ENCODE measurements at regions not wholly inside any gene's neighbourhood (a gene's known extent, or its start where the extent isn't known, plus 50 kb on each side); places are given as distances from the start of the nearest gene placed in this dataset.

DNA sequence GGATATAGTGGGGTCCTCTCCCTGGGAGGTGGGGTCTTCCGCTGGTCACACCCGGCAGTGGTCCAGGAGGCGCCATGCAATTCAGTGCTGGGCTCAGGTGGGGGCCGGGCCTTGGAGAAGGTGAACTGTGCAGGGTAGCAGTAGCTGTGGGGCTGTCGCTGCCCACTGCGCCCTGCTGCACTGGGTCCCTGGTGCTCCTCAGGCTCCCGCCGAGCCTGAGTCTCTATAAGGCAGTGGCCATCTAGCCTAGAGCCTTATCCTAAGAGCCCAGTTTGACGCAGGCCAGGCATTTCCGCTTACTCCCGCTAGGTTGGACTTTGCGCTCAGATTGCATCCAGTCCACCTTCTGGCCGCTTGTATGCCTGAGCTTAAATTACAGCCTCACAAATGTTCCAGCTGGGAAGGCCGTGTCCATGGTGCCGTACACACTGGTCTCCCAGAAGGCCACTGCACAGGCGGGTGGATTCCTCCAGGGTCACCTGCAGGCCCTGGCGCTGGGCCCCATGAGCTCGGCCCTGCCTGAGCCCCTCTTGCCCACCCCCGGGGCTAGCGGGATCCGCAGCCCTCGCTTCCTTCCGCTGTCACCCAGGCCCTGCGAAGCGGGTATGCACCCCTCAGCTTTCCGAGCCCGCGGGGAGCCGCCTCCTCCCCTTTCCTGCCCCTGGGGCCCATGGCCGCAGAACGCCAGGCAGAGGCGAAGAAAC is 1762.2 kb downstream of the TP53TG3F start:
- Mint-ChIP-seq H3K27ac (ENCODE audit: unreplicated experiment) (no peak overlapping the region), H3K4me3 (ENCODE audit: unreplicated experiment) (no peak overlapping the region), H3K36me3 (ENCODE audit: low read depth, unreplicated experiment) (no peaks in the 10 kb centered on the region), H3K4me1 (ENCODE audit: low read depth, unreplicated experiment) (no peaks in the 10 kb centered on the region), H3K27me3 (ENCODE audit: low read depth, unreplicated experiment) (no peaks in the 10 kb centered on the region), H3K9me3 (ENCODE audit: unreplicated experiment) (peaks cover 3% of the 10 kb centered on the region)
- Histone ChIP-seq H3K27me3 (ENCODE audit: insufficient read depth, low read length) (no peaks in the 10 kb centered on the region), H3K9ac (ENCODE audit: low read length) (no peak overlapping the region), H3K79me2 (ENCODE audit: insufficient read depth, low read length) (no peaks in the 10 kb centered on the region), H3K4me2 (ENCODE audit: low read length) (no peak overlapping the region), H3K9me3 (ENCODE audit: insufficient read depth, low read depth, low read length) (peaks cover 2% of the 10 kb centered on the region), H3K36me3 (ENCODE audit: insufficient read depth, low read length) (no peaks in the 10 kb centered on the region), H2AFZ (ENCODE audit: low read depth, low read length) (no peak overlapping the region), H4K20me1 (ENCODE audit: insufficient read depth, low read length) (no peaks in the 10 kb centered on the region), H3K4me3 (ENCODE audit: insufficient read depth, low read depth, low read length) (no peak overlapping the region), H3K27ac (ENCODE audit: low read depth, low read length) (no peak overlapping the region), H3K4me1 (ENCODE audit: insufficient read depth, low read length) (no peaks in the 10 kb centered on the region)
- DNase-seq (ENCODE audit: low read depth) = no peak
- FAIRE-seq = no peak
- TF ChIP-seq EZH2 (IDR thresholded peaks at IDR 0.05; ENCODE audit: insufficient read depth, low read length) = no peak
- TF ChIP-seq, protein P1, sequence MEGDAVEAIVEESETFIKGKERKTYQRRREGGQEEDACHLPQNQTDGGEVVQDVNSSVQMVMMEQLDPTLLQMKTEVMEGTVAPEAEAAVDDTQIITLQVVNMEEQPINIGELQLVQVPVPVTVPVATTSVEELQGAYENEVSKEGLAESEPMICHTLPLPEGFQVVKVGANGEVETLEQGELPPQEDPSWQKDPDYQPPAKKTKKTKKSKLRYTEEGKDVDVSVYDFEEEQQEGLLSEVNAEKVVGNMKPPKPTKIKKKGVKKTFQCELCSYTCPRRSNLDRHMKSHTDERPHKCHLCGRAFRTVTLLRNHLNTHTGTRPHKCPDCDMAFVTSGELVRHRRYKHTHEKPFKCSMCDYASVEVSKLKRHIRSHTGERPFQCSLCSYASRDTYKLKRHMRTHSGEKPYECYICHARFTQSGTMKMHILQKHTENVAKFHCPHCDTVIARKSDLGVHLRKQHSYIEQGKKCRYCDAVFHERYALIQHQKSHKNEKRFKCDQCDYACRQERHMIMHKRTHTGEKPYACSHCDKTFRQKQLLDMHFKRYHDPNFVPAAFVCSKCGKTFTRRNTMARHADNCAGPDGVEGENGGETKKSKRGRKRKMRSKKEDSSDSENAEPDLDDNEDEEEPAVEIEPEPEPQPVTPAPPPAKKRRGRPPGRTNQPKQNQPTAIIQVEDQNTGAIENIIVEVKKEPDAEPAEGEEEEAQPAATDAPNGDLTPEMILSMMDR (IDR thresholded peaks at IDR 0.05; ENCODE audit: insufficient read depth, low read depth, low read length) = no peak

DNA sequence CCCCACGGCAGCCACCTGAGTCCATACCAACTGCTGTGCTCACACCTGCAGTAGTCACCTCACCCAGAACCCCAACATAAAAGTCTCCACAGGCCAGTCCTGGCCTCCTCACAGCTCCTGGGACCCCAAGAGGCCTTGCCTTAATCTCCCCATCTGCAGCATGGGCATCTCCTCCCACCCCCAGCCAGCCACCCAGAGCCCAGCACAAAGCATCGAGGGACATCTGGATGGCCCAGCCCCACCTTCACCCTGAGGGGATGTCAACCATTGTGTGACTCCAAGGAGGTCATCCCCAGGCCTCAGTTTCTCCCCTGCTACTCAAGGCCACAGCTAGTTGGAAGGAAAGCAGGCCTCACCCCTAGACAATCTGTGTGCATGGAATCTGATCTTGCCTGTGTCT is 1775.3 kb downstream of the TP53TG3F start:
- no peak overlapping the region for H3K4me3 Mint-ChIP-seq (ENCODE audit: unreplicated experiment)
- H3K9me3 Mint-ChIP-seq (ENCODE audit: unreplicated experiment) = peaks cover 5% of the 10 kb centered on the region
- no peak for DNase-seq (ENCODE audit: low read depth)

DNA sequence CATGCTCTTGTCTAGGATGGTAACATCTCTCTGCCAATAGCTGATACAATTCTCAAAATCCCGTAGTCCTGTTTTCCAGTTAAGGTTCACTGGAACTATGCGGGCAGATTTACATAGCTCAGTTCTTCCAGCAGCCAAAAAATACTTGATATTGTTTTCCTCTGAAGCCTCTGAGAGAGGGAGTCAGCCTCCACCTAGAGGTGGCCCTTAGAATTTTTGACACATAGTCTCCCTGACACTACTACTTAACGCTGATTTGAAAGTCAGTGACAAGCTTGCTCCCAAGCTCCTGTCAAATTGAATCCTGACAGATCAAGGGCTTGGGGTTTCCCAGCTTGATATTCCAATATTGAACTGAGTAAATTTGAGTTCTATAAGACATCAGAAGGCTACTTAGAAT is 1780.1 kb downstream of the TP53TG3F start:
- FAIRE-seq (no peak), DNase-seq (ENCODE audit: low read depth) (no peak)
- peaks cover 23% of the 10 kb centered on the region for H3K9me3 ChIP-seq (ENCODE audit: insufficient read depth, low read depth, low read length)
- Mint-ChIP-seq H3K9me3 (ENCODE audit: unreplicated experiment) (peaks cover 8% of the 10 kb centered on the region), H3K4me1 (ENCODE audit: low read depth, unreplicated experiment) (no peaks in the 10 kb centered on the region), H3K27me3 (ENCODE audit: low read depth, unreplicated experiment) (no peaks in the 10 kb centered on the region), H3K27ac (ENCODE audit: unreplicated experiment) (no peak overlapping the region), H3K4me3 (ENCODE audit: unreplicated experiment) (no peak overlapping the region), H3K36me3 (ENCODE audit: low read depth, unreplicated experiment) (no peaks in the 10 kb centered on the region)
- H2AFZ ChIP-seq (ENCODE audit: low read depth, low read length) = no peak overlapping the region
- no peak overlapping the region for H3K4me3 ChIP-seq (ENCODE audit: insufficient read depth, low read depth, low read length)
- no peaks in the 10 kb centered on the region for H3K27me3 ChIP-seq (ENCODE audit: insufficient read depth, low read length)
- TF ChIP-seq, protein P1 (IDR thresholded peaks at IDR 0.05; ENCODE audit: insufficient read depth, low read depth, low read length) = no peak
- no peak for TF ChIP-seq EZH2 (IDR thresholded peaks at IDR 0.05; ENCODE audit: insufficient read depth, low read length)
- H3K36me3 ChIP-seq (ENCODE audit: insufficient read depth, low read length) = no peaks in the 10 kb centered on the region
- no peak overlapping the region for H3K27ac ChIP-seq (ENCODE audit: low read depth, low read length)
- no peak overlapping the region for H3K9ac ChIP-seq (ENCODE audit: low read length)
- no peaks in the 10 kb centered on the region for H3K79me2 ChIP-seq (ENCODE audit: insufficient read depth, low read length)
- H3K4me1 ChIP-seq (ENCODE audit: insufficient read depth, low read length) = no peaks in the 10 kb centered on the region
- no peaks in the 10 kb centered on the region for H4K20me1 ChIP-seq (ENCODE audit: insufficient read depth, low read length)
- no peak overlapping the region for H3K4me2 ChIP-seq (ENCODE audit: low read length)

More for the DNA sequence above, 1775.3 kb downstream of the TP53TG3F start:
- peaks cover 36% of the 10 kb centered on the region for H3K9me3 ChIP-seq (ENCODE audit: insufficient read depth, low read depth, low read length)
- TF ChIP-seq, protein P1 (IDR thresholded peaks at IDR 0.05; ENCODE audit: insufficient read depth, low read depth, low read length) = no peak
- no peak for TF ChIP-seq EZH2 (IDR thresholded peaks at IDR 0.05; ENCODE audit: insufficient read depth, low read length)
- no peaks in the 10 kb centered on the region for H3K36me3 ChIP-seq (ENCODE audit: insufficient read depth, low read length)
- H4K20me1 ChIP-seq (ENCODE audit: insufficient read depth, low read length) = no peaks in the 10 kb centered on the region
- H3K4me1 Mint-ChIP-seq (ENCODE audit: low read depth, unreplicated experiment) = no peaks in the 10 kb centered on the region
- no peak overlapping the region for H3K27ac ChIP-seq (ENCODE audit: low read depth, low read length)
- H3K27me3 Mint-ChIP-seq (ENCODE audit: low read depth, unreplicated experiment) = no peaks in the 10 kb centered on the region
- H3K27me3 ChIP-seq (ENCODE audit: insufficient read depth, low read length) = no peaks in the 10 kb centered on the region
- H3K4me3 ChIP-seq (ENCODE audit: insufficient read depth, low read depth, low read length) = no peak overlapping the region
- H3K4me2 ChIP-seq (ENCODE audit: low read length) = no peak overlapping the region
- no peak overlapping the region for H3K9ac ChIP-seq (ENCODE audit: low read length)
- H3K27ac Mint-ChIP-seq (ENCODE audit: unreplicated experiment) = no peak overlapping the region
- H3K4me1 ChIP-seq (ENCODE audit: insufficient read depth, low read length) = no peaks in the 10 kb centered on the region
- H2AFZ ChIP-seq (ENCODE audit: low read depth, low read length) = no peak overlapping the region
- no peaks in the 10 kb centered on the region for H3K79me2 ChIP-seq (ENCODE audit: insufficient read depth, low read length)
- FAIRE-seq = no peak
- no peaks in the 10 kb centered on the region for H3K36me3 Mint-ChIP-seq (ENCODE audit: low read depth, unreplicated experiment)

Measured in astrocyte (in vitro differentiated cells and primary cell).